Colon (tissue), 2 donors: ENCODE measurements at regions not wholly inside any gene's neighbourhood (a gene's known extent, or its start where the extent isn't known, plus 50 kb on each side); places are given as distances from the start of the nearest gene placed in this dataset.

ENCODE experiments used
- FAIRE-seq: peaks from 2 replicates; lab custom pipeline; 2012; peaks lifted over from hg19 to GRCh38; lab: Jason Lieb, UNC
- donor health status: control.
- donor health status: control.

- FAIRE-seq: no peak
These were observed 365.8 kb upstream of the MCTP2 start for GRCh38 chr15:93865586-93865985.

DNA sequence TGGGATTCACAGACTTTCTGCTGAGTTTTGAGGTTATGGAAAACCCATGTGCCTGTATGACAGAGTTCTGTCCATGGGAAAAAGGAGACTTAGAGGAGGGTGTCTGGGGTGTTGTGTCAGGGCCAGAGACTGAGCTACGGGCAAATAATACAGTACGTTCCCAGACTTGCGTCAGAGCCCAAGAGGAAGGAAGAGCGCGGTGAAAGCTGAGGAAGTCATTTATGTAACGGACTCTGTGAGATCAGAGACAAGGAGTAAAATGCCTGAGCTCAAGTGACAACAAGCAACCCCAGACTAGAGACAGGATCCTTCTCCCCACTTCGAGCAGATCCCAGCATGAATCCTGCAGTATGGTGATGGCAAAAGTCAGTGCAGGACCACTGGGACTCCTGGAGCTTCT lies 368.6 kb upstream of the MCTP2 start:
- no peak for FAIRE-seq

- no peak for FAIRE-seq
These were observed 369.2 kb upstream of the MCTP2 start for GRCh38 chr15:93861956-93862741.

- FAIRE-seq: no peak
These were observed 369.9 kb upstream of the MCTP2 start for GRCh38 chr15:93861413-93861812.

- FAIRE-seq: no peak
These were observed 370.7 kb upstream of the MCTP2 start for GRCh38 chr15:93860701-93861100.

GRCh38 chr15:93859176-93859575 lies 372.2 kb upstream of the MCTP2 start:
- FAIRE-seq: no peak

- FAIRE-seq: no peak
These were observed 376.1 kb upstream of the MCTP2 start for GRCh38 chr15:93855181-93855826.

- FAIRE-seq: no peak
These were observed 377.3 kb upstream of the MCTP2 start for GRCh38 chr15:93854088-93854487.

DNA sequence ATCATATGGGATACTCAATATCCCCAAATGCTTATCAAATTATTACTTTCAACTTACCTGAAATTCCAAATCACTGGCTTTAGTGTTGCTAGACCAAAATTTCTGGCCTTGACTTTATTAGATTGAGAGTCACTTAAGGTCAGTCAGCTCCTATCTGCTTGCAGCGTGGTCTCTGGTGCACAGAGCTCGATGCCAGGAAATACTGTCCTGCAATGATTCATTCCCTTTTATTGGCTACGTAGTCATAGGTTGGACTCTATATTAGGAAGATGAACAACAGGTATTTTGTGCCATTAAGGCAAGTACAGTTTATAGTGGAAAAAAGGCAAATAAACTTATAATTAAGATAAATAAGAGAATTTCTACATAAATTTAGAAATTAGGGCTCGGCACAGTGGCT lies 378.6 kb upstream of the MCTP2 start:
- FAIRE-seq: no peak

DNA sequence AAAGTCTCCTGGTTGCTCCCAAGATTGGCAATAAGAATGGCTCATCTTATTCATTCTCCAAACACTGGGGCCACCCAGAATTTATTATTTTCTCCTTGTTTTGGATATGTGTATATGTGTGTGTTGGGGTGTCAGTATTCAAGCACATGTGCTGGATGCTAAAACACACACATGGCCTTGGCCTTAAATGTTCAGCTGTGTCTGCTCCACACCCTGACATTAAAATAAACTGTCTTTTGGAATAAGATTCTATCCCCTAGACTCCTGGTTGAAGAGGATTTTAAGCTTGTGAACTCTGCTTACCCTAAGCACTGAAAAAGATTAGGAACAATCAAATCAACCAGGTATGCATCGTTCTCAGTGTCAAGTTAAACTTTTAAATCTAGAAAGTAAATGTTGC lies 382.9 kb upstream of the MCTP2 start:
- no peak for FAIRE-seq

GRCh38 chr15:93848076-93848475 lies 383.3 kb upstream of the MCTP2 start:
- FAIRE-seq: no peak

GRCh38 chr15:93846148-93846547 lies 385.2 kb upstream of the MCTP2 start:
- FAIRE-seq: no peak

DNA sequence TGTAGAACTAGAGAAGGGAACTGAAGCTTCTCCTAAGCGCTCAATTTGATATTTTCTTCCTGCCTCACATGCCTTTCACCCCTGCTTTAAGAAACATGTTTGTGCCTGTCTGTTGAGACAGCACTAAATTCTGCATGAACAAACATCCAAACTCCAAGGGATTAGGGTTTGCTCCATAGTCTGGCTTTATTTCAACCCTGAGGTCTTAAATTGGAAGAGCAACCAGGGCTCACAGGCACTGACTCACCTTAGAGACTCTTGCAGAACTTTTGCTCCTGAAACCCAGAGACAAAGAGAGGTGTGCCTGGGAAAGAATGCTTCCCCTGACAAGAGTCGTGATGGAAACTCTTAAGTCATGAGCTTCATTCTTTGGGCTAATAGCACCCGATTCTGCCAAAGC lies 393.9 kb upstream of the MCTP2 start:
- no peak for FAIRE-seq

DNA sequence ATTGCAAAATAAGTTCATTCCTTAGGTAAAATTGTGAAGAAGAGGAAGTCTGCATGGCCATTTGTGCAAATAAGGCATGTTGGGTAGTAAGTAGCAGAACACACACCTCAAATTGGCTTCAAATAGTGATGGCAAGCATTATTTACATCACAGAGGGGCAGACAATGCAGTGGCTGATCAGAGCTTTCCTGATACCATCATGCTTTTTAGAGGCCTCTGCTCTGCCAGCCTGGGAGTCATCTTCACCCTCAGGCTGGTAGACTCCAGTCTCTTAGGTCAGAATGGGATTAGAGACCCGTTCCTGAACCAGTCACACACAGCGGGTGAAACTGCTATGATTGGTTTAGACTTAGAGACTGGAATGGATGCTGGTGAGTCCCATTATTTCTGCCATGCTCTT lies 396.0 kb upstream of the MCTP2 start:
- FAIRE-seq: no peak

GRCh38 chr15:93831641-93832040 lies 399.7 kb upstream of the MCTP2 start:
- no peak for FAIRE-seq

DNA sequence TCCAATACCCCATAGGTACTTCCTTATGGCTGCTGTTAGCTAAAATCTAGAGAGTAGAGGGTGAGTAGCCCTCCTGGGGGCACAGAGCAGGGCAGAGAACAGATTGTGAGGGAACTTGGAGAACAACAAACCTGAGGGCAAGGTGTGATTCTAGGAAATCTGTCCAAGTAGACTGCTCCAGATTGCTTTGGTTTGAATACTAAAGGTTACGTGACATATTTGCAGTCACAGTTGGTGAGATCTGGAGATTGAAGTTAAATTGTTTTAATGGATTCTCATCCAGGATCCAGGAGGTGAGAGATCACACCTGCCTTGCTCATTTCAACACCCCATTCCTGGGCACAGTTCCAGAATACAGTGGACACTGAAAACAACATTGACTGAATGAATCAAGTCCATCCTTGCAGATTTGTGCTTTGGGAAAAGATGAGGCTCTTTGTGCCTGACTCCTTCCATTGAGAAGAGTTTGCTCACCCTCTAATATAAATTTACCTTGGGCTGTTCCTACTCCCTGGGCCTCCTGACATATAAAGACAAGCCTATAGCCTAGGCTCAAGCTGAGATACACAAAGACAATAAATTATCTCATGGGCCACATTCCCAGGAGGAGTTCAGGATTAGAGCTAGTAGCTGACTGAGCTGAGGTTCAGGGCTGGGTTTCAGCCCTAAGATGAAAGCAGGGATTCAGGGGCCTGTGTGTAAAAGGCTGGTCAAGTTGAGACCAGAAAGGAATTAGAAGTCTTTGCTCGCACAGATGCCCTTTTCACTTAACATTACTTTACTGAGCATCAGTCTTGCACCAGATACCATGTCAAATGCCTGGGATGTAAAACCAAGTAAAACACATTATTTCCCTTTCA lies 400.9 kb upstream of the MCTP2 start:
- FAIRE-seq: no peak

GRCh38 chr15:93829115-93829870 lies 402.1 kb upstream of the MCTP2 start:
- FAIRE-seq: no peak

DNA sequence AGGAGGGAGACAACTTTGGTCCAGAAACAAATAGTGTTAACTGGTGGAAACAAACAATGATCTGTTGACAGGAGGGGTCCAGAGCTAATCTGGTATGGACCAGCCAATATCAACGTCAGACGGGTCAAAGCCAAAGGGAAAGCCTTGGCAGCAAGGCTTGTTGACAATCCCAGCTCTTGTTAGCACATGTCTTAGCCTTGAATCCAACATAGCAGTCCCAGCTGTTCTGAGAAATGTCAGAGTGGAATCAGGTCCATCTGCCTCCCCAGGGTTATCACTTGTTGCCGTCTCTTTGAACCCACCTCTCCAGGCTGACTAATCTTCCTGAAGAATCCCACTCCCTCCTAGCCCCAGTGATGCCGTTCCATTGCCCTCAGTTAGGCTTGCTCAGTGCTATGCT lies 404.6 kb upstream of the MCTP2 start:
- no peak for FAIRE-seq

GRCh38 chr15:93826293-93826692 lies 405.1 kb upstream of the MCTP2 start:
- FAIRE-seq: no peak

DNA sequence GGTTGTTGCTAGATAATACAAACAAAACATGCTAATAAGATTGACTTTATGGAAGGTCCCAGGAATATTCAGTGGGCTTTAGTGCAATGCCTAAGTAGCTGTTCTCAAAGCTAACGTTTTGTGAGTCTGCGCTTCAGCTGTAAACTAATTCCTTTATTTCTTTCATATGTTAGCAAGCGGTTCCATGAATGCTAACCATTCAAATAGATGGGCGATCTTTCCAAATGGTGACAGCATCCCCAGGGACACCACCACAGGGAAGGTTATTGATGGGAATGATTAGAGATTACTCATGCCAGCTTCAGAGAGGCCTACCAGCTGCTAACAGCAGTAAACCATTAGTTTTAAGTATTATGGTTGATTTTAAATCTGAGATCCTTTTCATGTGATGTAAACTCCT lies 405.7 kb upstream of the MCTP2 start:
- FAIRE-seq: no peak

GRCh38 chr15:93823971-93824913 lies 407.1 kb upstream of the MCTP2 start:
- FAIRE-seq: no peak
